Kidney (tissue), 13 donors: ENCODE measurements at regions not wholly inside any gene's neighbourhood (a gene's known extent, or its start where the extent isn't known, plus 50 kb on each side); places are given as distances from the start of the nearest gene placed in this dataset.

Experiments
- DNase-seq, 5 donors: peaks; one replicate each; pipeline ENCODE4 v3.0.0-alpha.2; 2013 to 2020
- FAIRE-seq: peaks from 2 replicates; lab custom pipeline; 2012; peaks lifted over from hg19 to GRCh38; lab: Jason Lieb, UNC
- H3K27ac ChIP-seq, 2 donors: one replicate each; pipeline ENCODE4 v1.7.0; 2013; ENCODE audit warnings: low read depth in 2 of 2, low read length in 2 of 2, inconsistent platforms in 1 of 2
- H3K27me3 ChIP-seq: one replicate; pipeline ENCODE4 v1.7.1; 2013; ENCODE audit warnings: low read length, inconsistent platforms; ENCODE audit not compliant: control insufficient read depth, insufficient read depth
- H3K36me3 ChIP-seq, 3 donors: one replicate each; pipeline versions ENCODE4 v1.7.0 to v1.7.1; 2013; ENCODE audit warnings: low read length in 3 of 3, control low read depth in 1 of 3, inconsistent platforms in 1 of 3; ENCODE audit not compliant: insufficient read depth in 3 of 3, control insufficient read depth in 2 of 3
- H3K4me1 ChIP-seq, 3 donors: one replicate each; pipeline versions ENCODE4 v1.7.0 to v1.7.1; 2013; ENCODE audit warnings: low read length in 3 of 3, inconsistent platforms in 1 of 3, low read depth in 1 of 3; ENCODE audit not compliant: control insufficient read depth in 2 of 3, insufficient read depth in 2 of 3
- H3K4me3 ChIP-seq, 3 donors: one replicate each; pipeline versions ENCODE4 v1.7.0 to v1.8.1; 2013; ENCODE audit warnings: low read length in 3 of 3, control low read depth in 1 of 3, inconsistent platforms in 1 of 3
- H3K9ac ChIP-seq, 3 donors: one replicate each; pipeline versions ENCODE4 v1.7.0 to v1.7.1; 2013; ENCODE audit warnings: low read length in 3 of 3, control low read depth in 1 of 3, inconsistent platforms in 1 of 3
- H3K9me3 ChIP-seq, 3 donors: one replicate each; pipeline versions ENCODE4 v1.7.0 to v1.7.1; 2013; ENCODE audit warnings: low read length in 3 of 3, control low read depth in 1 of 3, inconsistent platforms in 1 of 3; ENCODE audit not compliant: control insufficient read depth in 2 of 3, insufficient read depth in 1 of 3
- intact Hi-C: fragments of 100-400 bp; cut with DNase I; formaldehyde crosslinking; loops from one replicate; pipeline ENCODE4 v1.11.1; 2022
- TF ChIP-seq, protein P1 (sequence below): IDR thresholded peaks from 3 replicates; pipeline ENCODE4 v1.5.1; 2012; ENCODE audit warnings: mild to moderate bottlenecking, moderate library complexity, borderline replicate concordance; ENCODE audit not compliant: insufficient read depth; ENCODE audit errors: extremely low read depth
- donor health status: control.
- donor health status: control.
- donor health status: control.
- donor health status: control.
- donor health status: control.
- donor health status: DM: yes; HTN: yes; CAD: no.
- donor health status: Normal renal cell carcinoma (clear cell type).

- no peaks in the 10 kb centered on the region for H3K36me3 ChIP-seq
- no peak overlapping the region for H3K9ac ChIP-seq
- no peak for FAIRE-seq
- TF ChIP-seq, protein P1, sequence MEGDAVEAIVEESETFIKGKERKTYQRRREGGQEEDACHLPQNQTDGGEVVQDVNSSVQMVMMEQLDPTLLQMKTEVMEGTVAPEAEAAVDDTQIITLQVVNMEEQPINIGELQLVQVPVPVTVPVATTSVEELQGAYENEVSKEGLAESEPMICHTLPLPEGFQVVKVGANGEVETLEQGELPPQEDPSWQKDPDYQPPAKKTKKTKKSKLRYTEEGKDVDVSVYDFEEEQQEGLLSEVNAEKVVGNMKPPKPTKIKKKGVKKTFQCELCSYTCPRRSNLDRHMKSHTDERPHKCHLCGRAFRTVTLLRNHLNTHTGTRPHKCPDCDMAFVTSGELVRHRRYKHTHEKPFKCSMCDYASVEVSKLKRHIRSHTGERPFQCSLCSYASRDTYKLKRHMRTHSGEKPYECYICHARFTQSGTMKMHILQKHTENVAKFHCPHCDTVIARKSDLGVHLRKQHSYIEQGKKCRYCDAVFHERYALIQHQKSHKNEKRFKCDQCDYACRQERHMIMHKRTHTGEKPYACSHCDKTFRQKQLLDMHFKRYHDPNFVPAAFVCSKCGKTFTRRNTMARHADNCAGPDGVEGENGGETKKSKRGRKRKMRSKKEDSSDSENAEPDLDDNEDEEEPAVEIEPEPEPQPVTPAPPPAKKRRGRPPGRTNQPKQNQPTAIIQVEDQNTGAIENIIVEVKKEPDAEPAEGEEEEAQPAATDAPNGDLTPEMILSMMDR: no peak
- no peaks in the 10 kb centered on the region for H3K9me3 ChIP-seq
- no peaks in the 10 kb centered on the region for H3K27me3 ChIP-seq
- no peak for DNase-seq
- no peak overlapping the region for H3K4me3 ChIP-seq
- no peak overlapping the region for H3K27ac ChIP-seq
- intact Hi-C loops: no loop called here
- H3K4me1 ChIP-seq: no peaks in the 10 kb centered on the region
These were observed 107.9 kb upstream of the SATB1 start for GRCh38 chr3:18533039-18533438.

- H3K36me3 ChIP-seq: no peaks in the 10 kb centered on the region
- H3K4me3 ChIP-seq: no peak overlapping the region
- DNase-seq (no peak), FAIRE-seq (no peak)
- no peak overlapping the region for H3K27ac ChIP-seq
- intact Hi-C loops: no loop called here
- no peaks in the 10 kb centered on the region for H3K27me3 ChIP-seq
- H3K4me1 ChIP-seq: no peaks in the 10 kb centered on the region
- no peak overlapping the region for H3K9ac ChIP-seq
- TF ChIP-seq, protein P1: no peak
- H3K9me3 ChIP-seq: no peaks in the 10 kb centered on the region
These were observed 106.5 kb upstream of the SATB1 start for GRCh38 chr3:18531662-18532061.

GRCh38 chr3:18529631-18530030, 104.5 kb upstream of the SATB1 start:
- peak in 3 of 5 donors; percentile 26 to 69 (median 64) for DNase-seq
- H3K27me3 ChIP-seq: no peaks in the 10 kb centered on the region
- no peak overlapping the region for H3K4me3 ChIP-seq
- H3K9me3 ChIP-seq: peaks cover 0 to 5% (median 0%) of the 10 kb centered on the region in 3 donors
- intact Hi-C loops: no loop called here
- no peak overlapping the region for H3K27ac ChIP-seq
- FAIRE-seq: no peak
- TF ChIP-seq, protein P1: no peak
- H3K36me3 ChIP-seq: no peaks in the 10 kb centered on the region
- H3K4me1 ChIP-seq: no peaks in the 10 kb centered on the region
- no peak overlapping the region for H3K9ac ChIP-seq

DNA sequence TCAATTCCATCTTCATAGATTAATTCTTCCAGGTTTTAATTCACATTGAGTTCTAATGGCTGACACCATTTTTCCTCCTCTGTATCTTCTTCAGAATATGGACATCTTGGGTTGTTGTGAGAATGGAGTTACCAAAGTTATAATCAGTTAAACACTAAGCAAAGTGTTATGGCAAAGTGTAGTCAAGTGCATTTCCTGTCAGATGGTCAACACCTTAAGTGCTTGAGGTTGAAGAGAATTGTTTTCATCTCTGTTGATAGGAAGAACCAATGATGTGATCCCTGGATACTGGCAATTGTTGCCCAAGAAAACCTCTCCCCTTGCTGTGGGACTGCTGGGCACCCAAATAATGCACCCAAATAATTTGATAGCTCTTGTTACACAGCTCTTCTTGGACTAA, 102.6 kb upstream of the SATB1 start:
- Histone ChIP-seq H3K9me3 (peaks cover 0 to 5% (median 0%) of the 10 kb centered on the region in 3 donors), H3K36me3 (no peaks in the 10 kb centered on the region), H3K9ac (no peak overlapping the region), H3K4me1 (no peaks in the 10 kb centered on the region), H3K27ac (no peak overlapping the region), H3K27me3 (no peaks in the 10 kb centered on the region), H3K4me3 (no peak overlapping the region)
- FAIRE-seq (no peak), DNase-seq (no peak)
- intact Hi-C loops: no loop called here
- TF ChIP-seq, protein P1: no peak
